GM12875 (cell line): ENCODE measurements at regions not wholly inside any gene's neighbourhood (a gene's known extent, or its start where the extent isn't known, plus 50 kb on each side); places are given as distances from the start of the nearest gene placed in this dataset.

Experiments used
- H3K4me3 ChIP-seq: one replicate; pipeline ENCODE4 v1.5.1; 2011; ENCODE audit warnings: low read depth, low read length, control low read depth
- TF ChIP-seq, protein P1 (sequence below): IDR thresholded peaks from 2 replicates; pipeline ENCODE4 v1.5.1; 2011; ENCODE audit warnings: low read depth, mild to moderate bottlenecking, control low read depth, inconsistent platforms, low read length, moderate library complexity, borderline replicate concordance; ENCODE audit not compliant: insufficient read depth

DNA sequence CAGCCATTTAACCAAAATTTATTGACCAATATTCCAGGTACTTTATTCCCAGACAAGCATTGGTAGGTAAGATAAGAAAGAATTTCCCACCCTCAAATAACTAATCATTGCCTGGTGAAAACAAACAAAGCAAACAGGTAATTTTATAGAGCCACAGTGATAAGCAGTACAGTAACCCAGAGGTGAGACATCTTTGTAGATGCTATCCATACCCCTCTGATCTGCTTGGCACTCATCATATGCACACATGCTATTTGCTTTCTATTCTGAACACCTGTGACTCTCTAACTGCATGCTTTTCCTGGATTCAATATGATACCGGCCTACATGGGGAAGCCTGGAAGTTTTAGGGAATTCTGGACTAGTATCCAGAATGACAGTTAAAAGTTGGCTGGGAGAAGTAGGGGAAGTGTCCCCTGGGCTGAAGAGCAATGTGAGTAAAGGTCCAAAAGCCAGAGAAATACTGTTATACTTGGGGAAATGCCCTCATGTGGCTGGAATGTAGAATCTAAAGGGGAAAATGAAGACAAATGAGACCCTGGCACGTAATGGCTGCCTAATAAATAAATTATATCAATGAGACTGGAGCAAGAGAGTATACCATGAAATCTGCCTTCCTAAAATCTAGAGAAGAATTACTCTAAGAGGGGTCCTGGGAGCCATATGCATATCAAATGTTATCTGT, 243.8 kb upstream of the ADAMTSL1 start:
- TF ChIP-seq, protein P1, sequence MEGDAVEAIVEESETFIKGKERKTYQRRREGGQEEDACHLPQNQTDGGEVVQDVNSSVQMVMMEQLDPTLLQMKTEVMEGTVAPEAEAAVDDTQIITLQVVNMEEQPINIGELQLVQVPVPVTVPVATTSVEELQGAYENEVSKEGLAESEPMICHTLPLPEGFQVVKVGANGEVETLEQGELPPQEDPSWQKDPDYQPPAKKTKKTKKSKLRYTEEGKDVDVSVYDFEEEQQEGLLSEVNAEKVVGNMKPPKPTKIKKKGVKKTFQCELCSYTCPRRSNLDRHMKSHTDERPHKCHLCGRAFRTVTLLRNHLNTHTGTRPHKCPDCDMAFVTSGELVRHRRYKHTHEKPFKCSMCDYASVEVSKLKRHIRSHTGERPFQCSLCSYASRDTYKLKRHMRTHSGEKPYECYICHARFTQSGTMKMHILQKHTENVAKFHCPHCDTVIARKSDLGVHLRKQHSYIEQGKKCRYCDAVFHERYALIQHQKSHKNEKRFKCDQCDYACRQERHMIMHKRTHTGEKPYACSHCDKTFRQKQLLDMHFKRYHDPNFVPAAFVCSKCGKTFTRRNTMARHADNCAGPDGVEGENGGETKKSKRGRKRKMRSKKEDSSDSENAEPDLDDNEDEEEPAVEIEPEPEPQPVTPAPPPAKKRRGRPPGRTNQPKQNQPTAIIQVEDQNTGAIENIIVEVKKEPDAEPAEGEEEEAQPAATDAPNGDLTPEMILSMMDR: no peak
- no peak overlapping the region for H3K4me3 ChIP-seq

DNA sequence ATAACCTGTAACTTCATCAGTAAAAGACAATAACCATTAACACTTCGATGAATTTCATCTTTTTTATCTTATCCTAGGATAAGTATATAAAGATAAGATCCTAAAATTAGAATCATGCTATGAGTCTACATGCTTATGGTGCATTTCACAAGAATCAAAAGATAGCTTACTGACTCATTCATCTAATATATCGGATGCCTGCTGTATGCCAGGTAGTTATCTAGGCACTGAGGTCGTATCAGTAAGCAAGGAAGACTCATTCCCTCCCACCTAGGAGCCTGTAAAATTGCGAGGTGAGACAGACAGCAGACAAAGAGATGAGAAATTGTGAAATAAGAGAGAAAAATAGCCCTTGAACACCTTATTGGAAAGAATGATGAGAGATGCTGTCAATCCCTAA, 240.6 kb upstream of the ADAMTSL1 start:
- no peak overlapping the region for H3K4me3 ChIP-seq
- TF ChIP-seq, protein P1: no peak

DNA sequence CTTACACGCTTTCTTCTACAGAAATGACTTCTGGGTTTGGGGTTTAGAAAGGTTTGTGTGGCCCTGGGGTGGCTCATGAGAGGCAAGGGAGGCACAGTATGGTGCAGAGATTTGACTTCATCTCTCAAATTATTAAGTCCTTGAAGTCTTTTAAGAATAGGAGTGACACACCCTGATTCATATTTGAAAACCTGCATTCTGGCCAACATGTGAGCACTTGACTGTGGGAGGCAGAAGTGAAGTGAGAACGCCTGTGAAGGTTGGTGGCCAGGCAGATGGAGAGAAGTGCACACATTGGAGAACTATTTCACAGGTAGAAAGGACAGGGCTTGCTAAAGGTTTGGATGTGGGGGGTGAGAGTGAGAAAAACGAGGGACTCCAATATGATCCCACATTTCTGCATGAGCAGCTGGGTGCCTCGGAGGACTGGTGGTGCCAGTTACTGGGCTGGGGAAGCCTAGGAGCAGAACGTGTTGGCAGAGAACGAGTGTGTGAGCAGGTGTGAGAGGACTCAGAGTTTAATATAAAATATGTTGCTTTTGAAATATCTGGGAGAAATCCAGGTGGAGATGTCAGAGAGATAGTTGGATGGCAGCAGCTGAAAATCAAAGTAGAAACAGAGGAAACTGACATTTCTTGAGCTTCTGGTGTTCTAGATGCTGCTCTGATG, 240.0 kb upstream of the ADAMTSL1 start:
- H3K4me3 ChIP-seq: no peak overlapping the region
- TF ChIP-seq, protein P1: no peak

DNA sequence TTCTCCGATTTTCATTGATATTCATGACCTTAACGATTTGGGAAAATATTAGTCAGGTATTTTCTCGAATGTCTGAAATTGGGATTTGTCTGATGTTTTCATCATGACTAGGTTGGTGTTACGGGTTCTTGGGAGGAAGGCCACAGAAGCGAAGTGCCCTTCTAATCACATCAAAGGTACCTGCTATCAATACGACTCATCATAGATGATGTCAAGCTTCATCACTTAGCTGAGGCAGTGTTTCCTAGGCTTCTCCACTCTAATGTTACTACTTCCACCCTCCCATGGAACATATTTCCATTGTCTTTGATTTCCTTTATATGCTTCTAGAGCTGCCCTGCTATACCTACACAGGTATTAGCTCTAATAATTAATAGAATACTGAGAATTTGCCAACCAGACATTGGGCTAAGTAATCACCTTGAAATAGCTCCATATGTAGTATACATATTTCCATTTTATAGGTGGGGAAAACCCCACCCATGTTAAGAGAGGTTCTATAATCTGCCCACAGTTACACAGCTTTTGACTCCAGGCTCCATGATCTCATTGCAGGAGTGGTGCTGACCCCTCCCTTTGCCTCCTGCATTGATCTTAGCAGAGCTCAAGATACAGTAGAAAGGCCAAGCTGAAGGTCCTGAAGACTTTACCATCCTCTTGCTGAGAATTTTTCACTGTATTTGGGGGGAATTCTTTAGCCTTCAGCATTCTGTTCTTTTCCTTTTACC, 238.6 kb upstream of the ADAMTSL1 start:
- TF ChIP-seq, protein P1: no peak
- no peak overlapping the region for H3K4me3 ChIP-seq

DNA sequence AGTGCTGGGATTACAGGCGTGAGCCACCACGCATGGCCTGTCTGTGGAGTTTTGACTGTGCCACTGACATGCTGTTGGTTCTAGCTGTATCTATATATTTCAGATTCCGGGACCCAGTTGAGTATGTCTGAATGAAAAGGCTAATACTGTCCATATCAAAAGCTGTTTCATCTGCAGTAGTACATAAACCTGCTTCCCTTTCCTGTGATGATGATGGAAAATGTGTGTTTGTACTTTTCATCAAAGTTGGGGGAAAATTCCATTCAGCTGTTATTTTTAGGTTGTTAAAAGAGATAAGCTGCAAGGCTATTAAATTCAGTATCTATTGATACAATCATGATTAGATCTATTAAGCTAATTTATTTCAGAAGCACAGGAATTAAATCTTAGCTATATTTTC, 237.6 kb upstream of the ADAMTSL1 start:
- no peak overlapping the region for H3K4me3 ChIP-seq

DNA sequence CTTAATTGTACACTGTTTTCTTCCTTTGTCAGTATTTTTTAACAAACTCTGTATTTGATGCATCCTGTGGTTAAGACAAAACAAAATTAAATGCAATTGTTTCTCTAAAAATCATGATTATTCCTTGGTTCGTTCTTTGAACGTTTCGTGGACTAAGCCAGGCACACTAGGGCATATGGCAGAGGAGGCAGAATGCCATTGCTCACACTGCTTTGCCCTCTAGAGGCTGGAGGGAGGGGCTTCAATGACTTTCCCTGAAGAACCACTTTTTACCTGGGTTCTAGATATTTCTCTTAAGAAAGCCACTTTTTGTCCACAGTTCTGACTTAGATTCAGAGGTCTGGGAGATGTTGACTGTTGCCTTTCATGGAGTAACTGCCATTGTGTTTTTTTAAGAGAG, 236.2 kb upstream of the ADAMTSL1 start:
- H3K4me3 ChIP-seq: no peak overlapping the region
- TF ChIP-seq, protein P1: no peak

More for the DNA sequence above, 237.6 kb upstream of the ADAMTSL1 start:
- TF ChIP-seq, protein P1: no peak

DNA sequence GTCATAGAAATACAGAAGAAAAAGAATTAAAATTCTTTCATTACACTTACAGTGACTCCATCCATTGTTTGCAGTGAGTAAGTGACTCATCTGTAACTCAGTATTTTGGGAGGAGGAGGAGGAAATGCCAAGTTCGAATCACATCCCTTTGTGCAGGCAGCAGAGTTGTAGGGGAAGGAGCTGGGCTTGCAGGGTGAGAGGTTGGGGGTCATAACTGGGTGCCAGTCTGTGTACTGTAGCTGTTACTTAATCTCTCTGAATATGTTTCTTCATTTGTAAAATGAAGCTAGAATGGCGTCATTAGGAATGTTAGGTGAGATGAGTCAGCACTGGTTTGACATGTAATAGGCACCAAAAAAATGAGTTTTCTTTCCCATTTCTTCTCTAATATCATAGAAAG, 235.7 kb upstream of the ADAMTSL1 start:
- no peak overlapping the region for H3K4me3 ChIP-seq
- TF ChIP-seq, protein P1: no peak
